HEK293T (cell line): ENCODE measurements at regions not wholly inside any gene's neighbourhood (a gene's known extent, or its start where the extent isn't known, plus 50 kb on each side); places are given as distances from the start of the nearest gene placed in this dataset.

Source experiments
- ARNT ChIP-seq: fragments of 450-650 bp; IDR thresholded peaks from 2 replicates; pipeline ENCODE4 v1.6.1; 2017; ENCODE audit warnings: mild to moderate bottlenecking
- ELF4 ChIP-seq: fragments of 450-650 bp; IDR thresholded peaks from 2 replicates; pipeline ENCODE4 v1.6.1; 2017; ENCODE audit warnings: antibody characterized with exemption
- FOXA1 ChIP-seq: fragments of 450-650 bp; IDR thresholded peaks from 2 replicates; pipeline ENCODE4 v1.6.1; 2016; ENCODE audit warnings: mild to moderate bottlenecking
- FOXK2 ChIP-seq: fragments of 450-650 bp; IDR thresholded peaks from 2 replicates; pipeline ENCODE4 v1.6.1; 2016; ENCODE audit warnings: mild to moderate bottlenecking
- FOXM1 ChIP-seq: fragments of 450-650 bp; IDR thresholded peaks from 2 replicates; pipeline ENCODE4 v1.6.1; 2017; ENCODE audit warnings: mild to moderate bottlenecking, borderline replicate concordance
- HDGF ChIP-seq: fragments of 450-650 bp; IDR thresholded peaks from 2 replicates; pipeline ENCODE4 v1.6.1; 2017; ENCODE audit warnings: antibody characterized with exemption, borderline replicate concordance
- LEF1 ChIP-seq: fragments of 450-650 bp; IDR thresholded peaks from 2 replicates; pipeline ENCODE4 v1.6.1; 2017; ENCODE audit warnings: mild to moderate bottlenecking, borderline replicate concordance
- NFRKB ChIP-seq: fragments of 450-650 bp; IDR thresholded peaks from 2 replicates; pipeline ENCODE4 v1.6.1; 2016; ENCODE audit warnings: mild to moderate bottlenecking, moderate library complexity
- PKNOX1 ChIP-seq: fragments of 450-650 bp; IDR thresholded peaks from 2 replicates; pipeline ENCODE4 v1.6.1; 2016
- SP1 ChIP-seq: fragments of 450-650 bp; IDR thresholded peaks from 2 replicates; pipeline ENCODE4 v1.6.1; 2017
- SUZ12 ChIP-seq: fragments of 450-650 bp; IDR thresholded peaks from 2 replicates; pipeline ENCODE4 v1.6.1; 2016; ENCODE audit warnings: mild to moderate bottlenecking
- TARDBP ChIP-seq: fragments of 450-650 bp; IDR thresholded peaks from 2 replicates; pipeline ENCODE4 v1.6.1; 2016
- ZNF384 ChIP-seq: fragments of 450-650 bp; IDR thresholded peaks from 2 replicates; pipeline ENCODE4 v1.6.1; 2016

GRCh38 chr13:24071423-24072075 lies 89.0 kb upstream of the SPATA13 start:
- TF ChIP-seq FOXA1: no peak
- TF ChIP-seq SUZ12: no peak
- no peak for TF ChIP-seq NFRKB
- TF ChIP-seq HDGF: no peak
- TF ChIP-seq ARNT: no peak
- TF ChIP-seq TARDBP: no peak
- TF ChIP-seq SP1: no peak
- TF ChIP-seq FOXK2: no peak
- no peak for TF ChIP-seq ELF4
- TF ChIP-seq FOXM1: no peak
- TF ChIP-seq LEF1: no peak
- no peak for TF ChIP-seq ZNF384
- no peak for TF ChIP-seq PKNOX1
